GM19324 (cell line): ENCODE measurements at regions not wholly inside any gene's neighbourhood (a gene's known extent, or its start where the extent isn't known, plus 50 kb on each side); places are given as distances from the start of the nearest gene placed in this dataset.
"Not testable (repeated sequence)": the region's sequence is repeated elsewhere in the genome, so short reads cannot be mapped to it uniquely, and the experiment has no call there.

Source experiments
- ATAC-seq: cut with Tn5 transposase; IDR thresholded peaks from one replicate; pipeline ENCODE4 v1.9.1; 2021; ENCODE audit warnings: mild to moderate bottlenecking, moderate library complexity; ENCODE audit not compliant: unreplicated experiment, low FRiP score

- no peak for ATAC-seq
Measured at GRCh38 chr1:101366513-101367215, 129.8 kb downstream of the S1PR1 start.

- ATAC-seq = no peak
Measured at GRCh38 chr1:101367630-101368029, 130.8 kb downstream of the S1PR1 start.

GRCh38 chr1:101370488-101370887 lies 133.7 kb downstream of the S1PR1 start:
- ATAC-seq = no peak

GRCh38 chr1:101371259-101371658 lies 134.4 kb downstream of the S1PR1 start:
- ATAC-seq = peak; percentile 82

DNA sequence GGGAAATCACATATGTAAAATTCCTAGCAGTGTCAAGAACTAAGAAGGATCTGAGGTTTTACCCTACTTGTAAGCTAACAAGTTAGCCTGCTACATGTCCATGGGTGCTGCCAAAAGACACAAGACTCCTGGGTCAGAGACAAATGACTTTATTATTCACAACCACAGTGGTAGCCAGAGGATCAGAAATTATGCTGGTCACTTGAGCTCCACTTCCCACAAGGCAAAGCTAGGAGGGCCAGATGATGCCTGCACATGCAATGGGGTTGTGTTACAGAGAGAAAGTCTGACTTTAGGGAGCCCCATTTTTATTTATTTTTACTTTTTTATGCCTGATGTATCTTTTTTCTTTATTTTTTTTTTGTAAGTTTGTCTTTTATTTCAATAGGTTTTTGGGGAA lies 136.8 kb downstream of the S1PR1 start:
- no peak for ATAC-seq

- not testable (repeated sequence) for ATAC-seq
Measured at GRCh38 chr1:101375448-101375847, 138.6 kb downstream of the S1PR1 start.

- no peak for ATAC-seq
Measured at GRCh38 chr1:101376121-101377083, 139.6 kb downstream of the S1PR1 start.

DNA sequence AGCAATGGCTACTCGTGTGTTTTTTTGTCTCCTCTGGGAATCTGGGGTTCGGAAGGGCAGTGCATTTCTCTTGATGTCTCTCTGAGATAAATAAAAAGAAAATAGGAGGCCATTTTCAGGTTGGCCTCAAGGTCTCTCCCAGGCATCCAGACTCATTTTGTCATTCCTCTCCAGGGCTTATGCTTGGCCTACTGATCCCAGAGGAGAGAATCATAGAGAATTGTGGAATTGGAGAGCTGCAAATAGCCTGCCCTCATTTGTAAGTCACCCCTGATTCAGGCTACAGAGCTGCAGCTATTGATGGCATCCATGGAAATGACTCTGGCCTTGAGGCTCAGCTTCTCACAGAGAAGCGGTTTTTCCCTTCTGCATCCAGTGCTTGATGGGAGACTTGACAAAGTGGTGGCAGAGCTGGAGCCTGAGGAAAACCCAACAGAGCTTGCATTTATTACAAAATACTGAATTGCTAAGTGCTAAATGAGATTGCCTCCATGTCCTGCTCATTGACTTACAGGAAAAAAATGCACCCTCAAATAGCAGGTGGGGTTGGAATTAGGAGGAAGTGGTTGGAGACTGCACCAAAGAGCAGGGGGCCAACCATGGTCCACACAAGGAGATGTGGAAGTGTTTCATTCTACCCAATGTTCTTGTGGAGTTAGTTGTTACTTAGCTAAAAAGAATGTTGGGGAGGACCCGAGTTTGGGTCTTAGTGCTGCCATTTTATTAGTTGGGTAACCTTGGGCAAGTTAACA lies 140.4 kb downstream of the S1PR1 start:
- no peak for ATAC-seq

GRCh38 chr1:101379037-101379436 lies 142.2 kb downstream of the S1PR1 start:
- ATAC-seq = no peak

DNA sequence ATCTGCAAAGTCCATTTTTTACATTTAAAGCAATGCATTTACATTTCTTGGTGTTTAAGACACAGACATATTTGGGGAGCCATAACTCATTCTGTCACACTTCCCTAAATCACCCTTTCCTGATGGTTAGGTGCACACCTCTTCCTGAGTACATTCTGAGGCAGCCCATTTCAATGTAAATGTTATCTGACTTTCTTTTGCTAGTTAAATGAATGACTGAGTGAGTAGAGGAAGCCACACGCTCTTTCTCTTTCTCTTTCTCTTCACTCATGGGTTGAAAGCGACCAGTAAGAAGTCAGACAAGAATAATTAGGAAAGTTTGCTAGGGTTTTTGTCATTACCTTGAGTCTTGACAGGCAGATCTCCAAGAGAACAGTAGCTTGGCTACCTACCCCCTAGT lies 143.1 kb downstream of the S1PR1 start:
- peak; percentile 94 for ATAC-seq

- ATAC-seq = no peak
Measured at GRCh38 chr1:101382135-101382534, 145.3 kb downstream of the S1PR1 start.

GRCh38 chr1:101388904-101389546 lies 152.2 kb downstream of the S1PR1 start:
- ATAC-seq = peak; percentile 85

GRCh38 chr1:101389547-101389929 lies 152.7 kb downstream of the S1PR1 start:
- no peak for ATAC-seq

GRCh38 chr1:101392552-101392951 lies 155.7 kb downstream of the S1PR1 start:
- no peak for ATAC-seq

- no peak for ATAC-seq
Measured at GRCh38 chr1:101394041-101394440, 157.2 kb downstream of the S1PR1 start.

GRCh38 chr1:101399222-101399621 lies 162.4 kb downstream of the S1PR1 start:
- no peak for ATAC-seq

DNA sequence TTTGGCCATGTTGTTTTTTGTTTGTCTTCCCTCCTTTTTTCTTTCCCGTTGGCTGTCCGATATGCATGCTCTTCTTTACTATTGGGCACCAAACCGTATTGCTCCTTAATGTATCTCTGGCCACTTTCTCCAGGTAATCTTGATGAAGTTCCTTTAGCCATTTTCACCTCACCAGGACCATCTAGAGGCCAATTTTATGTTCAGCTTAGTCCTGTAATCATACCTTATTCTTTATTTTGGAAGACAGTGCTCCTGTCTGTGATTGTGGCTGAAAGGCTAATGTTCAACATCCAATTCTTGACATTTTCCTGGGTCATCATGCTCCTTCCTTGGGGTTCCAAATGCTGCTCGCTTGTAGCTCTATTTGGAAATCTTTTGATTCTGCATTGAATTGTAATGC lies 169.5 kb downstream of the S1PR1 start:
- ATAC-seq = no peak

GRCh38 chr1:101406681-101407080 lies 169.9 kb downstream of the S1PR1 start:
- ATAC-seq = no peak

- peak; percentile 86 for ATAC-seq
Measured at GRCh38 chr1:101407505-101408211, 170.8 kb downstream of the S1PR1 start.
